ENCODE measurements at regions not wholly inside any gene's neighbourhood (a gene's known extent, or its start where the extent isn't known, plus 50 kb on each side); places are given as distances from the start of the nearest gene placed in this dataset.

- no peak for TF ChIP-seq CTCF (IDR thresholded peaks at IDR 0.05; ENCODE audit: low read depth, low read length)
- Histone ChIP-seq H3K27me3 (no peaks in the 10 kb centered on the region), H3K9me3 (ENCODE audit: low read depth) (no peaks in the 10 kb centered on the region), H3K36me3 (no peaks in the 10 kb centered on the region), H3K4me3 (no peak overlapping the region), H3K27ac (no peak overlapping the region), H3K4me1 (ENCODE audit: low read depth) (no peaks in the 10 kb centered on the region)
- no peak for DNase-seq (ENCODE audit: low read depth in 1 of 2, low spot score in 1 of 2)
These were observed 155.1 kb upstream of the CELF4 start for GRCh38 chr18:37720663-37721062.

- H3K27ac ChIP-seq: no peak overlapping the region
- no peak for TF ChIP-seq CTCF (IDR thresholded peaks at IDR 0.05; ENCODE audit: low read depth, low read length)
- no peak overlapping the region for H3K4me3 ChIP-seq
These were observed 152.1 kb upstream of the CELF4 start for GRCh38 chr18:37717656-37718055.

GRCh38 chr18:37717098-37717497, 151.5 kb upstream of the CELF4 start:
- no peak for TF ChIP-seq CTCF (IDR thresholded peaks at IDR 0.05; ENCODE audit: low read depth, low read length)
- H3K27me3 ChIP-seq: no peaks in the 10 kb centered on the region
- DNase-seq (ENCODE audit: low read depth in 1 of 2, low spot score in 1 of 2): no peak

More at GRCh38 chr18:37717656-37718055, 152.1 kb upstream of the CELF4 start:
- no peak for DNase-seq (ENCODE audit: low read depth in 1 of 2, low spot score in 1 of 2)
- no peaks in the 10 kb centered on the region for H3K9me3 ChIP-seq (ENCODE audit: low read depth)
- H3K27me3 ChIP-seq: no peaks in the 10 kb centered on the region
- H3K4me1 ChIP-seq (ENCODE audit: low read depth): no peaks in the 10 kb centered on the region
- no peaks in the 10 kb centered on the region for H3K36me3 ChIP-seq

GRCh38 chr18:37716106-37716735, 150.6 kb upstream of the CELF4 start:
- Histone ChIP-seq H3K36me3 (no peaks in the 10 kb centered on the region), H3K27ac (no peak overlapping the region), H3K27me3 (no peaks in the 10 kb centered on the region), H3K9me3 (ENCODE audit: low read depth) (no peaks in the 10 kb centered on the region), H3K4me1 (ENCODE audit: low read depth) (no peaks in the 10 kb centered on the region), H3K4me3 (no peak overlapping the region)
- TF ChIP-seq CTCF (IDR thresholded peaks at IDR 0.05; ENCODE audit: low read depth, low read length): no peak
- no peak for DNase-seq (ENCODE audit: low read depth in 1 of 2, low spot score in 1 of 2)

More at GRCh38 chr18:37717098-37717497, 151.5 kb upstream of the CELF4 start:
- Histone ChIP-seq H3K9me3 (ENCODE audit: low read depth) (no peaks in the 10 kb centered on the region), H3K36me3 (no peaks in the 10 kb centered on the region), H3K4me3 (no peak overlapping the region), H3K4me1 (ENCODE audit: low read depth) (no peaks in the 10 kb centered on the region), H3K27ac (no peak overlapping the region)

GRCh38 chr18:37714691-37715090, 149.1 kb upstream of the CELF4 start:
- Histone ChIP-seq H3K4me3 (no peak overlapping the region), H3K27me3 (no peaks in the 10 kb centered on the region), H3K27ac (no peak overlapping the region), H3K36me3 (no peaks in the 10 kb centered on the region), H3K9me3 (ENCODE audit: low read depth) (no peaks in the 10 kb centered on the region), H3K4me1 (ENCODE audit: low read depth) (peaks cover 5% of the 10 kb centered on the region)
- no peak for DNase-seq (ENCODE audit: low read depth in 1 of 2, low spot score in 1 of 2)
- TF ChIP-seq CTCF (IDR thresholded peaks at IDR 0.05; ENCODE audit: low read depth, low read length): no peak

All from cardiac muscle cell (in vitro differentiated cells and primary cell).